PFSK-1 (cell line): ENCODE measurements at regions not wholly inside any gene's neighbourhood (a gene's known extent, or its start where the extent isn't known, plus 50 kb on each side); places are given as distances from the start of the nearest gene placed in this dataset.

Experiments used
- FOXP2 ChIP-seq: optimal IDR thresholded peaks from 2 replicates; pipeline ENCODE3; 2011; ENCODE audit warnings: borderline replicate concordance, control low read depth, inconsistent platforms; ENCODE audit not compliant: insufficient read depth; ENCODE audit errors: extremely low read length, extremely low read depth
- POLR2AphosphoS5 ChIP-seq: IDR thresholded peaks from 2 replicates; pipeline ENCODE4 v1.6.1; 2012; ENCODE audit warnings: low read depth, mild to moderate bottlenecking, control low read depth, low read length, moderate library complexity
- SIN3A ChIP-seq: IDR thresholded peaks from 2 replicates; pipeline ENCODE4 v1.6.1; 2012; ENCODE audit warnings: mild to moderate bottlenecking, low read length, moderate library complexity, borderline replicate concordance; ENCODE audit not compliant: insufficient read depth
- TAF1 ChIP-seq: IDR thresholded peaks from 2 replicates; pipeline ENCODE4 v1.6.1; 2012; ENCODE audit warnings: low read length, control low read depth, borderline replicate concordance; ENCODE audit not compliant: insufficient read depth
- TF ChIP-seq, protein P1 (sequence below), 2 experiments: IDR thresholded peaks; 2 replicates each; pipeline versions ENCODE4 v1.6.1 to v1.8.0; 2011 to 2012; ENCODE audit warnings: low read depth in 2 of 2, low read length in 2 of 2, control low read depth in 1 of 2, inconsistent platforms in 1 of 2, mild to moderate bottlenecking in 1 of 2, moderate library complexity in 1 of 2; ENCODE audit not compliant: insufficient read depth in 1 of 2

DNA sequence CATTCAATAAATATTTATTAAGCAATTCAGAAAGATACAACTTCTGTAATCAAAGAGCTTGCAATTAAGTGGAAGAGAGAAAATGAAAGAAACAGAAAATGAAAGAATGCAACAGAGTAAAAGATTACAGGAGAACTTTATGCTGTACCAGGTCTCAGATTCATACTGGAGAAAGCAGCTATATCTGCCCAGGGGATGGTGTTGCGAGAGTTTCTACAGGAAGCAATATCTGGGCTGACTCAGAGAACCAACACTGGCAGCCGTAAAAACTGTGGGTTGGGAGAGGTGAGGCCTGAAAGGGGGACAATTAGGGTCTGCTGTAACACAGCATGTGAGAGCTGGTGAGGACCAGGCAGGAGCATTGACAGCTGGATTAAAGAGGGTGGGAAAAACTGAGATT lies 256.7 kb upstream of the TCF21 start:
- TF ChIP-seq FOXP2 (no peak), TAF1 (no peak), POLR2AphosphoS5 (no peak), SIN3A (no peak)
- TF ChIP-seq, protein P1, sequence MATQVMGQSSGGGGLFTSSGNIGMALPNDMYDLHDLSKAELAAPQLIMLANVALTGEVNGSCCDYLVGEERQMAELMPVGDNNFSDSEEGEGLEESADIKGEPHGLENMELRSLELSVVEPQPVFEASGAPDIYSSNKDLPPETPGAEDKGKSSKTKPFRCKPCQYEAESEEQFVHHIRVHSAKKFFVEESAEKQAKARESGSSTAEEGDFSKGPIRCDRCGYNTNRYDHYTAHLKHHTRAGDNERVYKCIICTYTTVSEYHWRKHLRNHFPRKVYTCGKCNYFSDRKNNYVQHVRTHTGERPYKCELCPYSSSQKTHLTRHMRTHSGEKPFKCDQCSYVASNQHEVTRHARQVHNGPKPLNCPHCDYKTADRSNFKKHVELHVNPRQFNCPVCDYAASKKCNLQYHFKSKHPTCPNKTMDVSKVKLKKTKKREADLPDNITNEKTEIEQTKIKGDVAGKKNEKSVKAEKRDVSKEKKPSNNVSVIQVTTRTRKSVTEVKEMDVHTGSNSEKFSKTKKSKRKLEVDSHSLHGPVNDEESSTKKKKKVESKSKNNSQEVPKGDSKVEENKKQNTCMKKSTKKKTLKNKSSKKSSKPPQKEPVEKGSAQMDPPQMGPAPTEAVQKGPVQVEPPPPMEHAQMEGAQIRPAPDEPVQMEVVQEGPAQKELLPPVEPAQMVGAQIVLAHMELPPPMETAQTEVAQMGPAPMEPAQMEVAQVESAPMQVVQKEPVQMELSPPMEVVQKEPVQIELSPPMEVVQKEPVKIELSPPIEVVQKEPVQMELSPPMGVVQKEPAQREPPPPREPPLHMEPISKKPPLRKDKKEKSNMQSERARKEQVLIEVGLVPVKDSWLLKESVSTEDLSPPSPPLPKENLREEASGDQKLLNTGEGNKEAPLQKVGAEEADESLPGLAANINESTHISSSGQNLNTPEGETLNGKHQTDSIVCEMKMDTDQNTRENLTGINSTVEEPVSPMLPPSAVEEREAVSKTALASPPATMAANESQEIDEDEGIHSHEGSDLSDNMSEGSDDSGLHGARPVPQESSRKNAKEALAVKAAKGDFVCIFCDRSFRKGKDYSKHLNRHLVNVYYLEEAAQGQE (IDR thresholded peaks at IDR 0.05; ENCODE audit: insufficient read depth in 1 of 2, low read depth in 2 of 2, low read length in 2 of 2), result 0 out of 4 replicates have a peak, but pooled peaks of 1 of the 2 experiments have one; percentile 20

DNA sequence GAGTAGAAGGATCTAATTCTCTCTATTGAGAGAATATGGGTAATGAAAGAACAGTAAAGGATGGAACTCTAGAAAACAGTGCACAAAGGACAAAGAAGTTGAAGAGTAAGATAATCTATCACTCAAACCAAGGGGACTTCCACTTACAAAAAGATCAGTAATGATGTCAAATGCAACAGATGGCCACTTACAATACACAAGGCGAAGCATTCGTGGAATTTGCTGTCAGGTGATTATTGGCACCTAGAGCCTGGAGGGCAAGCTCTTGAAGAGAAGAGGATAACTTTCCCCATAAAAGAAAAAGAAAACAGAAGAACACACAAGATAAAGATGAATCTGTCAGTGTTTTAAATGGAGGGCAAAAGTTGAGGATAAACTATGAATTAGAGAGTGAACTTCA lies 256.0 kb upstream of the TCF21 start:
- TF ChIP-seq TAF1 (no peak), FOXP2 (no peak), POLR2AphosphoS5 (no peak), SIN3A (no peak)
- TF ChIP-seq, protein P1 (IDR thresholded peaks at IDR 0.05; ENCODE audit: insufficient read depth in 1 of 2, low read depth in 2 of 2, low read length in 2 of 2), result no peak

DNA sequence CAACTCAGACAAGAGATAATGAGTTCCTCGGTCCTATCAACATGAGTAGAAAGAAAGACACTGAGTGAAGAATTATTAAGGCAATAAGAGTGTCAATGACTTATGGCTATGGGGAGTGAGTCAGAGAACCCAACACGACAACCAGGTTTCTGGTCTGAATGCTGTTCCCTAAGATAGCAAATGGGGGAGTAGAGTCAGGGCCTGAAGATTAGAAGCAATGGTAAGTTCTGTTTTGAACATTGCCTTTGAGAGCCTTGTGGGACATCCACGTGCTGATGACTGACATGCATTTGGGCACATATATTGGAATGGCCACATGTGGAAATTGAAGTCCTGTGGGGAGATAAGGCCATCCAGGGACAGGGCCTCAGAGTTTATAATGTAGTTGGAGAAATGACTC lies 254.4 kb upstream of the TCF21 start:
- no peak for TF ChIP-seq SIN3A
- TF ChIP-seq, protein P1 (IDR thresholded peaks at IDR 0.05; ENCODE audit: insufficient read depth in 1 of 2, low read depth in 2 of 2, low read length in 2 of 2), result no peak
- no peak for TF ChIP-seq POLR2AphosphoS5

DNA sequence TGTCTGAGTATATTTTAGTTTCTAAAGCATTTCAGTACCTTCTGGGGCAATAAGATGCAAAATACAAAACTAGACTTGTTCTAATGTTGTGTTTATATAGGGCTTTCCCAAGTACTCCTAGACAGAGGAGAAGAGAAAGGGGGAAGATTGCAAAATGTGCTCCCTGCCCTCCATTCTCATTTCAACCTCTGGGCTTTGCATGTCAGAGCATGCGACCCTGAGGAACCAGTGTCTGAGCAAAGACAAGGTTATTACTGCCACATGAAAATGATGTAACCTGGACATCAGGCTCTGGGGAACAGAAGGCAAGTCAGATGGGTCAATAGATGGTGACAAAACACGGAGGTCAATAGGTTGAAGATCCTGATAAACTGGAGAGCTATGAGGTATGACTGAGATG lies 253.5 kb upstream of the TCF21 start:
- TF ChIP-seq POLR2AphosphoS5, result no peak
- TF ChIP-seq TAF1, result no peak
- TF ChIP-seq, protein P1 (IDR thresholded peaks at IDR 0.05; ENCODE audit: insufficient read depth in 1 of 2, low read depth in 2 of 2, low read length in 2 of 2), result no peak
- TF ChIP-seq SIN3A, result no peak
- no peak for TF ChIP-seq FOXP2

DNA sequence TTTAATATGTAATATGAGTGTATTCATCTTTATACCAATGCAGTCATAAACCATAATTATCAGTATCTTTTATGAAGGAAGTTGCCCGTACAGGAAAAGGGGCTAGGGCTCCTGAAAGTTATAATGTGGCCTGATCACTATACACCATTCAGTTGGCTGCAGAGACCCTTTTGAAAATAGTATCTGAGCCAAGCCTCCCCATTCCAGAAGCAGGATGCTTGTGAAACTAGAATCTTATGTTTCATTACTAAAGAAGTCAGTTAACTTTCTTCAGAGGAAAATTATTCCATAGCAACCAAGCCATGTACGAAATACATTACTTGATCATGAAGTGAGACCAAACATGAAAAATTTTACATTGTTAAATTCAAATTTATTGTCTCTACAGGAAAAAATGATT lies 251.5 kb upstream of the TCF21 start:
- TF ChIP-seq POLR2AphosphoS5 (no peak), FOXP2 (no peak), SIN3A (no peak), TAF1 (no peak)
- TF ChIP-seq, protein P1 (IDR thresholded peaks at IDR 0.05; ENCODE audit: insufficient read depth in 1 of 2, low read depth in 2 of 2, low read length in 2 of 2), result no peak
